Lower leg skin (tissue), 3 donors: ENCODE measurements at regions not wholly inside any gene's neighbourhood (a gene's known extent, or its start where the extent isn't known, plus 50 kb on each side); places are given as distances from the start of the nearest gene placed in this dataset.

ENCODE experiments used
- CTCF ChIP-seq, 3 donors: fragments of 450-650 bp; IDR thresholded peaks; one replicate each; pipeline ENCODE4 v1.5.1; 2016; ENCODE audit warnings: antibody characterized with exemption in 3 of 3, mild to moderate bottlenecking in 3 of 3, moderate library complexity in 2 of 3
- POLR2A ChIP-seq, 2 donors: fragments of 450-650 bp; IDR thresholded peaks; one replicate each; pipeline ENCODE4 v1.6.1; 2016 to 2017; ENCODE audit warnings: antibody characterized with exemption in 2 of 2, mild to moderate bottlenecking in 1 of 2, moderate library complexity in 1 of 2

- TF ChIP-seq CTCF (IDR thresholded peaks at IDR 0.05) (no peak), POLR2A (IDR thresholded peaks at IDR 0.05) (no peak)
Observed at GRCh38 chrX:45348296-45348695, 147.6 kb upstream of the DIPK2B start.
